Heart left ventricle (tissue), 13 donors: ENCODE measurements at regions not wholly inside any gene's neighbourhood (a gene's known extent, or its start where the extent isn't known, plus 50 kb on each side); places are given as distances from the start of the nearest gene placed in this dataset.

Source experiments
- CTCF ChIP-seq, 12 donors: fragments of 200-600 bp; sonication (generic) in 4 of 12; IDR thresholded peaks; one replicate each; pipeline versions ENCODE4 v1.5.0 to v1.8.0; 2018 to 2022; ENCODE audit warnings: antibody characterized with exemption in 12 of 12, mild to moderate bottlenecking in 5 of 12
- POLR2A ChIP-seq, 2 donors: fragments of 450-650 bp; IDR thresholded peaks; one replicate each; pipeline ENCODE4 v1.6.1; 2017; ENCODE audit warnings: antibody characterized with exemption in 2 of 2, mild to moderate bottlenecking in 2 of 2, moderate library complexity in 2 of 2
- donor health status: ischemic (EF 13 %, LVEDD 7.1; RV severe dilation, severe dysfunction).
- donor health status: DM: no; HTN: yes; CAD: no.
- donor health status: DM: no; HTN: no; CAD: no.
- donor health status: ischemic (EF 25% LVEDD 6.9; RV normal size, moderate dysfunction).
- donor health status: ischemic (EF 25% LVEDD 5.7; RV mildly dilated, moderate dysfunction).
- donor health status: ischemic (EF 35%, LVEDD 5.7; RV mildly dilated, moderate dysfunction).
- donor health status: nonischemic (EF 11% LVEDD 7.7; RV severe dilation, severe dysfunction).
- donor health status: DM: yes; HTN: yes; CAD: no.
- donor health status: PGD.
- donor health status: ischemic (EF 29% LVEDD 5.4; RV normal size, mild dysfunction).
- donor health status: nonischemic (EF 23%, LVEDD 6.1; RV moderate dilation, normal function).

- no peak for TF ChIP-seq CTCF (IDR thresholded peaks at IDR 0.05)
- no peak for TF ChIP-seq POLR2A (IDR thresholded peaks at IDR 0.05)
These were observed 485.2 kb downstream of the PLPP3 start for GRCh38 chr1:56094168-56094567.
